Hematopoietic multipotent progenitor cell treated with erythropoietin and hydrocortisone succinate and interleukin-3 and kit ligand, for 8 days (in vitro differentiated cells): ENCODE measurements at regions not wholly inside any gene's neighbourhood (a gene's known extent, or its start where the extent isn't known, plus 50 kb on each side); places are given as distances from the start of the nearest gene placed in this dataset.

Experiments used
- DNase-seq: peaks from one replicate; pipeline ENCODE4 v3.0.0-alpha.2; 2015

- DNase-seq, result no peak
These were observed 189.0 kb downstream of the PLPP3 start for GRCh38 chr1:56390232-56390867.

GRCh38 chr1:56389813-56390212 is 189.6 kb downstream of the PLPP3 start:
- no peak for DNase-seq

- DNase-seq, result no peak
These were observed 192.2 kb downstream of the PLPP3 start for GRCh38 chr1:56387071-56387740.

GRCh38 chr1:56385314-56385713 is 194.0 kb downstream of the PLPP3 start:
- DNase-seq, result no peak

GRCh38 chr1:56382929-56383328 is 196.4 kb downstream of the PLPP3 start:
- no peak for DNase-seq

- DNase-seq, result no peak
These were observed 198.8 kb downstream of the PLPP3 start for GRCh38 chr1:56380531-56380930.

- no peak for DNase-seq
These were observed 200.9 kb downstream of the PLPP3 start for GRCh38 chr1:56378341-56379070.

GRCh38 chr1:56377431-56377830 is 201.9 kb downstream of the PLPP3 start:
- no peak for DNase-seq

GRCh38 chr1:56376188-56376984 is 203.0 kb downstream of the PLPP3 start:
- no peak for DNase-seq

- no peak for DNase-seq
These were observed 204.0 kb downstream of the PLPP3 start for GRCh38 chr1:56375326-56375804.

- no peak for DNase-seq
These were observed 205.1 kb downstream of the PLPP3 start for GRCh38 chr1:56374026-56374974.

- no peak for DNase-seq
These were observed 208.8 kb downstream of the PLPP3 start for GRCh38 chr1:56370513-56370912.

- no peak for DNase-seq
These were observed 216.2 kb downstream of the PLPP3 start for GRCh38 chr1:56363007-56363770.

GRCh38 chr1:56360021-56360420 is 219.3 kb downstream of the PLPP3 start:
- no peak for DNase-seq

- DNase-seq, result no peak
These were observed 220.3 kb downstream of the PLPP3 start for GRCh38 chr1:56359056-56359455.

- DNase-seq, result no peak
These were observed 221.3 kb downstream of the PLPP3 start for GRCh38 chr1:56357927-56358690.

- DNase-seq, result no peak
These were observed 222.9 kb downstream of the PLPP3 start for GRCh38 chr1:56356376-56356990.

- DNase-seq, result no peak
These were observed 223.4 kb downstream of the PLPP3 start for GRCh38 chr1:56355918-56356317.

GRCh38 chr1:56355422-56355821 is 223.9 kb downstream of the PLPP3 start:
- no peak for DNase-seq

- no peak for DNase-seq
These were observed 233.5 kb downstream of the PLPP3 start for GRCh38 chr1:56345831-56346230.
